Uterus (tissue), 3 donors: ENCODE measurements at regions not wholly inside any gene's neighbourhood (a gene's known extent, or its start where the extent isn't known, plus 50 kb on each side); places are given as distances from the start of the nearest gene placed in this dataset.

Experiments
- DNase-seq, 2 donors: peaks; one replicate each; pipeline ENCODE4 v3.0.0-alpha.2; 2019 to 2020
- H3K27ac ChIP-seq, 2 donors: fragments of 200-600 bp; sonication (generic); 1 replicate in 1 of 2; 2 replicates in 1 of 2; pipeline ENCODE4 v1.5.1; 2016 to 2018
- H3K27me3 ChIP-seq, 2 donors: fragments of 200-600 bp; sonication (generic); one replicate each; pipeline ENCODE4 v1.5.1; 2018 to 2019; ENCODE audit warnings: control low read depth in 1 of 2
- H3K36me3 ChIP-seq, 2 donors: fragments of 200-600 bp; sonication (generic); one replicate each; pipeline ENCODE4 v1.5.1; 2019; ENCODE audit warnings: control low read depth in 1 of 2
- H3K4me1 ChIP-seq, 2 donors: fragments of 200-600 bp; sonication (generic); one replicate each; pipeline ENCODE4 v1.5.1; 2018 to 2019; ENCODE audit warnings: control low read depth in 1 of 2
- H3K4me3 ChIP-seq, 2 donors: fragments of 200-600 bp; sonication (generic); 1 replicate in 1 of 2; 2 replicates in 1 of 2; pipeline ENCODE4 v1.5.1; 2018 to 2019; ENCODE audit warnings: mild to moderate bottlenecking in 1 of 2
- H3K9me3 ChIP-seq, 2 donors: fragments of 200-600 bp; sonication (generic); one replicate each; pipeline ENCODE4 v1.5.1; 2019; ENCODE audit warnings: control low read depth in 1 of 2
- CTCF ChIP-seq, 4 experiments: fragments of 200-600 bp in 2 of 4; fragments of 450-650 bp in 2 of 4; sonication (generic) in 2 of 4; IDR thresholded peaks; one replicate each; pipeline ENCODE4 v1.5.1; 2016 to 2019; ENCODE audit warnings: antibody characterized with exemption in 4 of 4, mild to moderate bottlenecking in 2 of 4, moderate library complexity in 1 of 4
- POLR2A ChIP-seq, 2 donors: fragments of 450-650 bp; IDR thresholded peaks; one replicate each; pipeline ENCODE4 v1.6.1; 2016; ENCODE audit warnings: antibody characterized with exemption in 2 of 2, mild to moderate bottlenecking in 1 of 2, moderate library complexity in 1 of 2
- intact Hi-C: fragments of 100-400 bp; cut with DNase I; formaldehyde crosslinking; loops from one replicate; pipeline ENCODE4 v1.15.1; 2023; ENCODE audit warnings: low total_unique reads
- donor health status: DM: yes; HTN: yes; CAD: no.

DNA sequence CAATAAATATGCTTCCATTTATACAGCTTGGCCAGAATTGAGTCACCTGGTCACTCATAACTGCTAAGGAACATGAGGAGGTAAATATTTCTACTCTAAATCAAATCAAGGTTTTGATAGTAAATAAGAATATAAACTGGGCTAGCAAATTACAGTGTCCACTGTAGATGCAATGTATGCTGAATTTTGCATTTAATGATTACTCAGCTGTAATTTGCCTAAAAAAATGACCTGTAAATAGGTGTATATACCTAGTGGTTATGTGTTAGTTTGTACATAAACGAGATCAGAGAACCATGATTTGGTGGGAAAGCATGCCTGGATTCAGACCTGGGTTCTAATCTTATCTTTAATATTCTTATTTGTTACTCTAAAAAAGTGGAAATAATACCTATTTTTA, 76.6 kb upstream of the CNTN1 start:
- H3K4me3 ChIP-seq, result no peak overlapping the region
- no peaks in the 10 kb centered on the region for H3K9me3 ChIP-seq
- no peak for DNase-seq
- H3K27me3 ChIP-seq, result no peaks in the 10 kb centered on the region
- intact Hi-C loops, result no loop called here
- TF ChIP-seq POLR2A (IDR thresholded peaks at IDR 0.05) (no peak), CTCF (IDR thresholded peaks at IDR 0.05) (no peak)
- H3K4me1 ChIP-seq, result no peaks in the 10 kb centered on the region
- H3K27ac ChIP-seq, result no peak overlapping the region
- H3K36me3 ChIP-seq, result no peaks in the 10 kb centered on the region

DNA sequence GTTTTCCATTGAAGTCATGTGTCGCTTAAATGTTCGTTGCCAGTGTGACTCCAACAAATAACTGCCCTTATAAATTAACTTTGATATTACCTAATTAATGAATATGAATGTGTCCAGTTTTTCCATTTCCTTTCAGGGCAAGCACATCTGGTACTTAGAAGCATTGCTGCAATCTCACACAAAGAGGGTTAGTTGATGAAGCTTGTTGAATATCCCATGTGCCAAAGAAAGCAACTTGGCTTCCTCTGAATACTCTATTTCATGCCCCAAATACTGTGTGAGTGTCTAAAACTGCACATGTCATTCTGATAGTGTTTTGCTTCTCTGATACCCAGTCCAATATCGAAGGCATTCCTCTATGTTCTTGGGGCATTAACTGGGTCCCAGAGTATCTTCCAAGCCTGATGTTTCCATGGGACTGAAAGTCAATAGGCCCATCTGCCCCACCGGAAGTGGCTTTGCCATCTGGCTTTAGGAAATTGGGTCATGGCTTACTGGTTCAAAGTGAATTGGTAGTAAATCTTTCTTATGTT, 75.8 kb upstream of the CNTN1 start:
- intact Hi-C loops, result no loop called here
- Histone ChIP-seq H3K36me3 (no peaks in the 10 kb centered on the region), H3K27me3 (no peaks in the 10 kb centered on the region), H3K4me1 (no peaks in the 10 kb centered on the region), H3K9me3 (no peaks in the 10 kb centered on the region), H3K27ac (no peak overlapping the region), H3K4me3 (no peak overlapping the region)
- no peak for DNase-seq
- TF ChIP-seq CTCF (IDR thresholded peaks at IDR 0.05) (no peak), POLR2A (IDR thresholded peaks at IDR 0.05) (no peak)

GRCh38 chr12:40618636-40619035, 73.6 kb upstream of the CNTN1 start:
- intact Hi-C loops, result no loop called here

DNA sequence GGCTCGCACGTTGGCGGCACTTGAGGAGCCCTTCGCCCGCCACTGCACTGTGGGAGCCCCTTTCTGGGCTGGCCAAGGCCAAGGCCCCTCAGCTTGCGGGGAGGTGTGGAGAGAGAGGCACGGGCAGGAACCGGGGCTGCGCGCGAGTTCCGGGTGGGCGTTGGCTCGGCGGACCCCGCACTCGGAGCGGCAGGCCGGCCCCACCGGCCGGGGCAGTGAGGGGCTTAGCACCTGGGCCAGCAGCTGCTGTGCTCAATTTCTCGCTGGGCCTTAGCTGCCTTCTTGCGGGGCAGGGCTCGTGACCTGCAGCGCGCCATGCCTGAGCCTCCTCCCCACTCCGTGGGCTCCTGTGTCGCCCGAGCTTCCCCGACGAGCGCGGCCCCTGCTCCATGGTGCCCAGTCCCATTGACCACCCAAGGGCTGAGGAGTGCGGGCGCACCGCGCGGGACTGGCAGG, 71.6 kb upstream of the CNTN1 start:
- H3K36me3 ChIP-seq, result no peaks in the 10 kb centered on the region
- H3K9me3 ChIP-seq, result no peaks in the 10 kb centered on the region
- TF ChIP-seq POLR2A (IDR thresholded peaks at IDR 0.05) (no peak), CTCF (IDR thresholded peaks at IDR 0.05) (no peak)
- no peak overlapping the region for H3K27ac ChIP-seq
- H3K4me1 ChIP-seq, result no peaks in the 10 kb centered on the region
- no peak overlapping the region for H3K4me3 ChIP-seq
- H3K27me3 ChIP-seq, result no peaks in the 10 kb centered on the region
- intact Hi-C loops, result no loop called here
- no peak for DNase-seq

More at GRCh38 chr12:40618636-40619035, 73.6 kb upstream of the CNTN1 start:
- DNase-seq, result no peak
- no peak overlapping the region for H3K27ac ChIP-seq
- no peaks in the 10 kb centered on the region for H3K4me1 ChIP-seq
- H3K4me3 ChIP-seq, result no peak overlapping the region
- H3K27me3 ChIP-seq, result no peaks in the 10 kb centered on the region
- H3K9me3 ChIP-seq, result no peaks in the 10 kb centered on the region
- no peaks in the 10 kb centered on the region for H3K36me3 ChIP-seq
- no peak for TF ChIP-seq POLR2A (IDR thresholded peaks at IDR 0.05)
- no peak for TF ChIP-seq CTCF (IDR thresholded peaks at IDR 0.05)

DNA sequence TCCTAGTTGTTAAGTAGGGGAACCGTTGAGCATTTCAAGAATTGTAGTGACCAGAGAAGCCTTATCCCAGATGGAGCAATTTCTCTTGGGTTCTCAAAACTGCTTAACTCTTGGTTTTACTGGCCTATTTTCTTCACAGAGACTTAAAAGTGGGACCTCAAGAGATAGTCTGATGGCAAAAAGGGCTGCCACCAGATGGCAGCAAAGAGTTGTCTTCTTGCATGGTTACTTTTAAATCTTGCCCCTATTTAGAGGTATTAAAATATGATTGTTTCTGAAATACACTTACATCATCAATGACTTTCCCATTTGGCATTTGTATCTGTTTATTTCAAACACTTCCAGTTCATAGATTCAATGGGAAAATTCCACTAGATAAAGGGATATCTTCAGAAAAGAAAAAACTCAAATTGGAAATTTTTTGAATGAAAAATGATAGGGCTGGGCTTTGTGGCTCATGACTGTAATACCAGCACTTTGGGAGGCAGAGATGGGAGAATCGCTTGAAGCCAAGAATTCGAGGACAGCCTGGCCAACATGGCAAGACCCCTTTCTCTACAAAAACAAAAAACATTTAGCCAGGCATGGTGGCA, 69.9 kb upstream of the CNTN1 start:
- peak; percentile 23 to 40 for DNase-seq
- Histone ChIP-seq H3K27me3 (no peaks in the 10 kb centered on the region), H3K36me3 (no peaks in the 10 kb centered on the region), H3K27ac (no peak overlapping the region), H3K9me3 (no peaks in the 10 kb centered on the region), H3K4me1 (no peaks in the 10 kb centered on the region), H3K4me3 (no peak overlapping the region)
- TF ChIP-seq CTCF (IDR thresholded peaks at IDR 0.05) (peak; percentile 31 to 61 (median 50)), POLR2A (IDR thresholded peaks at IDR 0.05) (no peak)
- intact Hi-C loops, result no loop called here
